HG02852 (cell line): ENCODE measurements at regions not wholly inside any gene's neighbourhood (a gene's known extent, or its start where the extent isn't known, plus 50 kb on each side); places are given as distances from the start of the nearest gene placed in this dataset.
"Not testable (repeated sequence)": the region's sequence is repeated elsewhere in the genome, so short reads cannot be mapped to it uniquely, and the experiment has no call there.

Experiments used
- ATAC-seq: cut with Tn5 transposase; IDR thresholded peaks from one replicate; pipeline ENCODE4 v1.9.1; 2021; ENCODE audit warnings: mild to moderate bottlenecking, moderate library complexity; ENCODE audit not compliant: unreplicated experiment

DNA sequence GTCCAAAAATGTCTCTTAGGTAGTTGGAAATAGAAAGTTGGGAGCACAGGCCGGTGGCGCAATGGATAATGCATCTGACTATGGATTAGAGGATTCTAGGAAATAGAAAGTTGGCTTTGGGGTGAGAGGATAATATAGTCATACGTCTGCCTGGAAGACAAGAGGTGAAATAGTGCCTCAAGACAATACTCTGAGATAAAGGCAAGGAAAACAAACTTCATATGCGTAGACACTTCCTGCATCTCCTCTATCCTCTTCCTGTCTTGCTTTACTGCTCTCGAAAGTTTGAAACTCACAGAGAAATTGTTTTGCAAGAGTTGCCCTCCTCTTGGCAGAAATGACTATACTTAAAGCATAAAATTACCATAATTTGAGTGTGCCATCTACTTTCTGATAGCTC is 153.2 kb upstream of the FBXL7 start:
- no peak for ATAC-seq

DNA sequence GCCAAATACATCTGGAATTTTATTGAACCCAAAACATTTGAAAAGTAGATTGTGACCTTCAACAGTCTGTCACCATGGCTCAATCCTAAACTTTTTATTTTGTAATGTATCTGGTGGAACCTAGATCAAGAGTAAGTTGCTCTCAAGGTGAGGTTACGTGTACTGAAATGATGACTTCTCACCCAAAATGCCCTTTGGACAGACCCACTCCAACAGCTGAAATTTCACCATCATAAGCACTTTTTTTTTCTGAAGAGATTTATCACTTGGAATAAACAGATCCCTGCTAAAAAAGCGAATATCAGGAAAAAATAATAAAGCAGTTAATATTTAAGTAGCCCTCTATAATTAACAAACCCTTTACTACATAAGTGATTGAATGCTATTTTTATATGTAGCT is 155.0 kb upstream of the FBXL7 start:
- ATAC-seq: no peak

DNA sequence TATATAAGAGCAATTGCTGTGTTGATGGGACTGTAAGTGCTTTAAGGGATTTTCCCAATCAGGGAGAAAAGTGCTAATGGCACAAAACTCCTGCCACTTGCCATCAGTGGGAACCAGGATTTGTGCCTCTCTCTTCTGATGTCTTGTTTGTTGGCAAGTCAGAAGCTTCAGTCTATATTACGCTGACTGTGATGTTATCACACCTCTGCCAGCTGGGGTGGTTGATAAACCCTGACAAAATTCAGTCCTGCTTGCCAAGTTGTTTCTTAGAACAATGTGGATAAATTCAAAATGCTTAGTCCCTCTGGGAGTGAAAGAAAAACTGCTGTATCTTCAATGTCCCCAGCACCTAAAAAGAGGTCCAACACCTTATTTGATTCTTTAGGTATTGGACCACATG is 161.4 kb upstream of the FBXL7 start:
- ATAC-seq: no peak

DNA sequence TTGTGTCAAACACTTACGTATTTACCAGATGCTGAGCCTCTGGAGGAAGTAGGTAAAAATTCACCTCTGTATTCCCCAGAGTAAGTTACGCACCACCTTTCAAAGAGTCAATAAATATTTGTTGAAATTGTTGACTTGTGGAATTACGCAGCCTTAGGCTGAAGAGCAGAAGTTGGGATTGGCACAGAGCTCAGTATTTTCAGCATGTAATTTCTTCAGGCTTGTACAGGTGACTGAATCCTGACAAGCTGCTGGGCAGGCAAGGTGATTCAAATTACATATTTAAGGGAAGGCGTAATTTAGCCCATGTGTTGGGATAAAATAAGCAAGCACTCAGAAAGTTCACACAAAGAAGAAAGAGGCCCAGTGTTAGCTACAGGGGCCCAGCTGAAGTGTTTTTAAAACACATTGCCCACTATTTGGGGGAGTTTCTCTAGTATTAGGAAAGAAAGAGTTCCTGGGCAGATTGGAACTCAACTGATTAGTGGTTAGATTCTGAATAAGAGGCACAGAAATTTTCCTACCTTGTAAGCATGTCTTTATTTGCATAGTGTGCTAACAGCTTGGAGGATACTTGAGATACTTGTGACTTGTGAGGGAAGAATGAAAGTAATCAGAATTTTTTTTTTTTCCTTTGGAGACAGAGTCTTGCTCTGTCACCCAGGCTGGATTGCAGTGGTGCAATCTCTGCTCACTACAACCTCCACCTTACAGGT is 165.3 kb upstream of the FBXL7 start:
- no peak for ATAC-seq

DNA sequence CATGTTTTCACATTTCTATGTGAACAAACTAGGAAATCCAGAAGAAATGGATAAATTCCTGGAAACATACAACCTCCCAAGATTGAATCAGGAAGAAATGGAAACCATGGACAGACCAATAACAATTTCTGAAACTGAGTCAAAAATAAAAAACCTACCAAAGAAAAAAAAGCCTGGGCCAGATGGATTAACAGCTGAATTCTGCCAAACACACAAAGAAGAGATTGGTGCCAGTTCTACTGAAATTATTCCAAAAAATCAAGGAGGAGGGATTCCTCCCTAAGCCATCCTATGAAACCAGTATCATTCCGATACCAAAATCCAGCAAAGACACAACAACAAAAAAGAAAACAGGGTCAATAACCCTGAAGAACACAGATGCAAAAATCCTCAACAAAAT is 166.9 kb upstream of the FBXL7 start:
- no peak for ATAC-seq

DNA sequence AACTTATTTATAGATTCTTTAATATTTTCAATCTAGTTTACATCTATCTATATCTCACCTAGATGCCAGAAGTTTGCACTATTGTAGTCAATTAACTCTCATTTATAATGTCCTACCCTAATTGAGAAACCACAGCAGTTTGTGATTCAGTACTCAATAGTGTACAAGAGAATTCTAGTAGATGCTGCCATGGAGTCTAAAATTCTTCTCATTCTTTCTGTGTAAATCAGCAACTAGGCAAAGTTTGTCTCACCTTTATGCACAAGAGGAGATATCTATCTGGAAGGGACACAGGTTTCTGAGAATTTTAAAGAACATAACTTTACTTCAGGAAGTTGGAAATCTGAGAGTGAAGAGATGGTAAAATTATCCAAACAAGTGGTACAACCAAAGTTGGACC is 173.0 kb upstream of the FBXL7 start:
- no peak for ATAC-seq

DNA sequence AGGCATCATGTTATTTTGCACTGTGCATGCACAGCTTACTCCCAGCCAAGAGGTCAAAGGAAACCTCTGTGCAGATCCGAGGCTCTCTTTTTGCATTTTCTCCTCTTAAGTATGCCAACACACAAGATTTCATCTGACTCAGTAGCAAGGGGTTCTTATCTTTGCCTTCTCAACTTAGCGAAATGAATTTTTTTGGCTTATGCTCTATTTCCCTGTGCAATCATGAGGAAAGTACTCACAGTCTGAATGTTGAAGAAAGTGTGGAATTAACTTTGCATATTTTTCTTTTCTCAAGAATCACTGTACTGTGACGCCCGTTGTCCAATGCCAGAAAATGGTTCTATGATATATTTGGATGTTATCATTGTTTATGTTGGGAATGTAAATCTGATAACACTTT is 173.5 kb upstream of the FBXL7 start:
- ATAC-seq: no peak

DNA sequence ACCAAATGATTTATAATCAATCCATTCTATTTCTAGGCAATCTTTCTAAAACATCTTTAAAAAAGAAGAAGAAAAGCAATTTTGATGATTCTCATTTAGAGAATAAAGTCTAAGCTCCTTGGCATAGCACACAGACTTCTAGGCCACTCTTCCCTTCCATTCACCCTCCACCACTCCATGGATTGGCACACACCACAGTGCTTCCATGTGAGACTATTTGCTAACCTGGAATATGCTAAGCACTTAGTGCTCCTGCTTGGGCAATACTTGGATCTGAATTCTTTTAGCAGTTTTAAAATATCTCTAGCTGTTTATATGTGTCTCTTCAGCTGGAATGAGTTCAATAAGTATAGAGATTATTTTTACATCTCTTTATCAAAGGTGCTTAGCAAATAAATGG is 177.6 kb upstream of the FBXL7 start:
- ATAC-seq: no peak

DNA sequence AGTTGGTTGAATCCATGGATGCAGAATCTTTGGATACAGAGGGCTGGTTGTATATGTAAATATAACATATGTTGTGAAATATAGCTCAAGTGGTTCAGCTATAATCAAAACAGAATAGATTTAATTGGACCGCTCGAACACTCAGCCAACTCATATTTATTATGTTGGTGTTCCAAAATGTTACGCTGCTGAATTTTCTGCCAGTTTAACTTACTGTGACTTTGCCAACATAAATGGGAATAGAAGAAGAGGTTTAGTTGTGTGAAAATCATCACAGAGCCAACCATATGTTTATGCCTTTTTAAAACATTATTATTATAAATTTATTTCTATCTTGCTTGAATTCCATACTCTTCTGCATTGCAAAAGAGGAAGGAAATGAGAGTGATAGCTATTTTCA is 178.2 kb upstream of the FBXL7 start:
- no peak for ATAC-seq

DNA sequence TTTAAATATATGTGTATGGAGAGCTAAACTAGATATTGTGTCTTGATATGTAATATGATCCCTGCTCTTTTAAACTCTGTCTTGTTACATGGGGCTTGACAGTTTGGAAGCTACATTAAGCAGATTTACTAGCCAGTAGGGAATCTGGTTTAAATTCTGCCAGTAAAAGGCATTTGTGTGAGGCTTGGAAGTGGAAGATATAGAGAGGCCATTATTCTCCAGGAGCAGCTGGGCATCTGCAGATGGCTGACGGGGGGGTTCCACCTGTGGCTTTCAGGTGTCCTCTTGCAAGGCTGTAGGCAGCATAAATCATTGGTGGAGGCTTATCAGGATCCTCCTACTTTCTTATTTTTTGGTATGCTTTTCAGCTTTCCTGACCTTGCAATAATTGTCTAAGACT is 179.1 kb upstream of the FBXL7 start:
- ATAC-seq: no peak

DNA sequence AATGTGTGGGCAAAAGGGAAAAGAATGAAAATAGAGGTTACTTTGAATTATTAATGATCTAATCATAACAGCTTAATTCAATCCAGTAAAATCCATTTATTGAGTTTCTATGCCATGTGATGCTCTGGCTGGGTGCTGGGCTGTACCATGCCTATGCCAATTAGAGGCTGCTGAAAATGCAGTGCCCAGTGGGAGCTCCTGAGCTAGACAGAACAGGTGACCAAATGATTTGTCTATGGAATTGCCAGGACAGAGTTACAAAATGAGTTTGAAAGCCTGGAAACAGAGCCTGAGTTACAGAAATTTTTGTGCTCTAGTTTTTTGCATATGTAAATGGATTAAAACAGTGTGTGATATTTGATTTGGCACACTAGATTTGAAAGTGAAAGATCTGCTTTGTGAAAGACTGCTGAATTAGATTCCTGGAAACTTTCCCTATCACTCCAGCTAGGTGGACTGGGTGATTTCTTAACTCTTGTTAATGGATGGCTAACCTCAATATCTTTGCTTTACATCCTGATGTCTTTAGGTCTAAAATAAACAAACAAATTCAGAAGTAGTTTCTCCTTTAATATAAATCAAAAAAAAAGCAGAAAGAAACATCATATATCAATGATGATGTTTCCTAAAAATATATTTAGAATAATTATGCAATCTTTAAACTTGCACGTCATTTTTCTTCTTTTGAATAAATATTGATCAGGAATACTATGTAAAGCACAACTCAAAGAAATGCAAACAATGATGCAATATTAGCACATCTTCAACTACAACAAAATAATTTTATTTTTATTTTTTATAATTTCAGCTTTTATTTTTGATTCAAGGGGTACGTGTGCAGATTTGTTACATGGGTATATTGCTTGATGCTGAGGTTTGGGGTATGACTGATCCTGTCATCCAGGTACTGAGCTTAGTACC is 194.8 kb upstream of the FBXL7 start:
- no peak for ATAC-seq

DNA sequence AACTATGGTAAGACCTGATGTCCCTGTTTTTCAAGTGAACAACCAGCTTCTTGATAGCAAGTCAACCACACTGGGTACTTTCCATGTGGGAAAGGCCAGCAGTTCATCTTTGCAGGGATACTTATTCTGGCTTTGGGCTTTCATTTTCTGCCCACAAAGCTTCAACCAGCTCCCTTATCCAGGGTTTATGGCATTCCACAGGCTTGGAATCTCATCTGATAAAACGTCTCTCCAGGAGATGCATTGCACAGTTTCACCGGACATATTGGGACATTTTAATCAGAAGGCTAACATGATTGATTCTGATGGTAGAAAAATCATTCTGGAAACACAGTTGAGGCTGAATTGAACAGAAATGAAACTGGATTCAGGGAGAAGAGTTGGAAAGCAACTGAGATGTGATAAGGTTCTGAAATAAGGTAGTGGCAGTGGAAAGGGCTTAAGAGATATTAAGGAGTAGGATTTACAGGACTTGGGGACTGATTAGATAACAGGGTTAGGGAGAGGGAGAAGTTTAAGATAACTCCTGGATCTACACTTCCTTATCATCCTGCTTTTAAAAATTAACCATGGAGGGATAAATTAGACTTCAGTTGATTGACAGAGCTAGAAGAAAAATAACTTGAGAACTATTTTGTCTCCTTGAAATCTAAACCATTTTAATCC is 195.8 kb upstream of the FBXL7 start:
- no peak for ATAC-seq

DNA sequence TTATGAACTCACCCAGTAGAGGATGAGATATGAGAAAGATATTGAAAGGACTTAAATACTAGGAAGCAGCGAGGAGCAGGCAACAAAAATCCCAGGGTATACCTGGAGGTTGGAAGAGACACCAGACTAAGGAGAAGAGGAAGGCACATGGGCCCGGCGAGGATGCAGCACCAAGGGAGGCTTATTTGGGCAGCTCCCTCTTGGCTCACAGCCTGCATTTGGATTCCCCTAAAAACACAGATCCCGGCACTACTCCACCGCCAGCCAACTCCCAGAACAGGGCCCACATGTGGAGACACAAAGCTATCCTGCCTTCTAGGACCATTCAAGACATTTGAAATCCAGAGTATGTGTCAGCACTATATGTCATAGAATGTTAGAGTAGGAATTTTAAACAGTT is 199.8 kb upstream of the FBXL7 start:
- no peak for ATAC-seq

DNA sequence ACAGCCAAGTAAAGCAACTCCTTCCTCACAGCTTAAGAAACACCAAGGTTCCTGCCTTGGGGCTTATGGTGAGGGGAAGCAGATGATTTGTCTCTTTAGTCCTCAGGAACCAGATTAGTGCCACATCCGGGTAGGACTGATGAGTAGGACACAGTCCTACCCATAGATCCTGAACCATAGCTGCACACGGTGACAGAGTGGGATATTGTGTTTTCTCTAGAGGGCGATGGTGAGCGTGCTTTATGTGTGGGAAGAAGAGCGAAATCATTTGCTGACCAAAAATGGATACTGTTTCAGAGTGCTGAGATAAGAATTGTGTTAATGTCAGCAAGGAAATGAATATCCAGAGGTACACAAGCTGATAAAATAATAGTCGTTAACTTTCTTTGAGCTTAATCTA is 209.0 kb upstream of the FBXL7 start:
- ATAC-seq: no peak

DNA sequence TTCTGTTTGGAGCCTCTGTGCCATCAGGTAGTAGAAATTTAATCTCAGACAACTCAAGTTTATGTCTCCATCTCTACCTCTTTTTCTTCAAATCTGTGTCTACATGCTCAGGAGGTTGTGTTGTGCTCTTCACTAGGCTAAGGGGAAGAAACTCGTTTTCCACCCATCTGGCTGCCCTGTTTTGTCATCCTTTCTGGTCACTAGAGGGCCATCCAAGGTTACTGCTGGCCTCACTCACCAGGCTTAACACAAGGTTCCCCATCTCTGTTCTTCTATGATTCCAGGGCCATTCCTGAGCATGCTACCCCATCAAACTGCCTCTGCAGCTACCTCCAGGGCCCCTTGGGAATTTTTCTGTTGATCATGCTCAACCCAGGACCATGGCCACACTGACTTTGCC is 213.3 kb upstream of the FBXL7 start:
- no peak for ATAC-seq

DNA sequence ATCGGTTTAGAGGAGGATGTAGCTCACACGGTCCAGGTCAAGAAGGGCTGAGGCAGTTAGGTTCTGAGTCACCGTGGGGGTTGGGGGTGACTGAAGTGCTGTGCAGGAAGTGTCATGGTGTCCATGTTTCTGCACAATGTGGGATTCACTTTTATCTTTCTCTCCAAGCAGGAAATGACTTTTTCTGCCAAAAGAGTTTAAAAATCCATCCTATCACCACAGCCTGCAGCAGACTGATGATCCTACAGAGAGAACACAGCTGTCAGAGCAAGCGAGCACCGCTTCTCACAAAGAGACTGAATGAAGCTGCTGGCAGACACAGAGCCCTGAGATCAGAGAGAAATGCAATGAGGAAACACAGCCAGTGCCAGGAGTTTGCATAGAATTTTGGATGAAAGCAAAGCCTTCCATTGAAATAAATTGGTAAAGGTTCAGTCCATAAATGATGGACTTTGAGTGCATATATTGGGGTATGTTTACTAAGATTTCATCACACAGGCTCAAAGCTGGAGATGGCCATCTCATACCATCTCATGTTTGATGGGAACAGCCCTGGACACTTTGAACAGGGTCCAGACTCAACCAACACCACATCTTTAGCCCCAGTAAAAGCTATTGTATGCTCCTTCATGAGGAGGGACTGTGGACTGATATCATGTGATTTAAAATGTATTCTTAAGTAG is 213.9 kb upstream of the FBXL7 start:
- no peak for ATAC-seq

DNA sequence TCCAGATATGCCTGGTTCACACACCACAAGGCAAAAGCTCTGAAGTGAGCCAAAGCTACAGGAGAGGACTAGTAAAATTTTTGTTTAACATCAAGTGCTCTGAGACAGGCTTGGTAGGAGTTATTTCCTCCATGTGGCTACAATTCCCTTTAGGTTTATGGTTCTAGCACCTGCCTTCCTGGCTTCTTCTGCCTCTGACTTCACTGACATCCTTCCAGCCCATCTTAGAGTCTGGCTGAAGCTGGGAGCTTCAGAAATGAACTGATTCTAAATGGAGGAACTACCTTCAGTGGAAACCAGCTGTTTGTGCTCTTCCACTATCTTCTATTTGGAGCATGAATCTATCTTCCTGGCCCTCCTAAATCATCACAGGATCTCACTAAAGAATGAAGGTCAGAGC is 215.3 kb upstream of the FBXL7 start:
- no peak for ATAC-seq

DNA sequence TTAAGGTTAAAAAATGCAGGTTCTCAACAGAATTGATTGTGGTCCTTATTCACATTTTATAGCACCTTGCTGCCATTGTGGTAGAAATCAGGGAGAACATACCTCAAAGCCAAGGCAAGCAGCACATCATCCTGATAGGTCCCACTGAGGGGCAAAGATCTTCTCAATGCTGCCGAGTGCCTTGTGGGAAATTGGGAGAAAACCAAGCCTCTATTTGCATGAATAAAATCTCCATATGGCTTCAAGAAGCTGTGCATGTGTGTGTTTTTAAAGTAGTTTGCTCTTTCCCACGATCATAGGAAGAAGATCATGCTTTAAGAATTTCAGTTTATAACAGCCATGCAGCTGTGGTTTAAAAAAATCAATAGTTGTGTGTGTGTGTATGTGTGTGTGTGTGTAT is 216.9 kb upstream of the FBXL7 start:
- ATAC-seq: no peak

DNA sequence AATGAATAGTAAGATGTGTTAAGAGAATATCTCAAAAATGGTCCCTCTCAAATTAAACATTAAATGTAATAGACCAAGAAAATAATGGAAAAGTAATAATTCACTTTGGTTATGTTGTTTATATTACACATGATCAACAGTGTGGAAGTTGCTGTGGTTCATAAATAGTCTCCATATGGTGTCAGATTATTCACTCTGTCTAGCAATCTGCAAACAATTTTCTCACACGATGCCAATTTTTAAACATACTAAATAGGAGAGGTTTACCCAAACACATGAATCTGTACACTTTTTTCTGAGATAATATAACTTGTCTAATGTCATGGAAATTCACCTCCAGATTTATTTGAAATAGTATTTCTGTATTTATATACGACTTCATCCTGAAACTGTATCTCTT is 217.4 kb upstream of the FBXL7 start:
- no peak for ATAC-seq

DNA sequence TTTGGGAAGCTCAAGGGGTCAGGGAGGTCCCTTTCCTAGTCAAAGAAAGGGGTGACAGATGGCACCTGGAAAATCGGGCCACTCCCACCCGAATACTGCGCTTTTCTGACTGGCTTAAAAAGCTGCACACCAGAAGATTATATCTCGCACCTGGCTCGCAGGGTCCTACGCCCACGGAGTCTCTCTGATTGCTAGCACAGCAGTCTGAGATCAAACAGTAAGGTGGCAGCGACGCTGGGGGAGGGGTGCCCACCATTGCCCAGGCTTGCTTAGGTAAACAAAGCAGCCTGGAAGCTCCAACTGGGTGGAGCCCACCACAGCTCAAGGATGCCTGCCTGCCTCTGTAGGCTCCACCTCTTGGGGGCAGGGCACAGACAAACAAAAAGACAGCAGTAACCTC is 228.4 kb upstream of the FBXL7 start:
- ATAC-seq: not testable (repeated sequence)

DNA sequence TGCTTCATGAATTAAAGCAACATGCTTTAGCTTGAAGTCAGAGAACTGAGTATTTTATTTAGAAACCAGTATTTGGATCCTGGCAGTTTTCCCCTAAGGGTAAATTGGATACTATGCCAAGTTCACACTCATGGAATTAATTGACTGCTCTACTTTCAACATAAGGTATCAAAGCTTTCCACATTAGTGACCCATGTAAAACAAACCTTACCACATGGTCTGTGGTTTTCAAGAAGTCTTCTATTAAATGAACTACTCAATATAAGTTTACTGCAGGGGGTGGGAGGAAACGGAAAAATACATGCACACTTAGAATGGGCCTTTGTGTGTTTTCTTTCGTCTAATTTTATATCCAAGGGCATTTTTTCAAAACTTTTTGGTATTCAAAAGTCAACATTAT is 232.0 kb upstream of the FBXL7 start:
- ATAC-seq: no peak
